ENCODE measurements at regions not wholly inside any gene's neighbourhood (a gene's known extent, or its start where the extent isn't known, plus 50 kb on each side); places are given as distances from the start of the nearest gene placed in this dataset.

DNA sequence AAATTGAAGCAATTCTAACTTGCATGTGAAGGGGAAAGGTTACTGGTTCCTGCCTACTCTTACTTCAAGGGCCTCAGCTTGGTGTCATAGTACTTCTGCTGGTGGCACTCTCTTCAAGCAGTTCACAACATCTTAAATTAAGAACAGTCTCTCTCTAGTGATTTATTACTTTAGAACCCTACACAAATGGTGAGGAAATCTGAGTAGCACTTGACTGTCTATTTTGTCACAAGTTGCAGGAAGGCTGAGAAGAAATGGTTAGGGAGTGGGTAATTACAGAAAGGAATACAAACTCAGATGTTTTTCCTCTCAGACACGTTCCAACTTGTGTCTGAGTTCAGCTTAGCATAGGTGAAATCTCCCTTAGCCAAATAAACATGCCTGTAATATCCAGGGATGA, 242.3 kb upstream of the GRIA3 start:
- 0% methylated on average over 1 of the region's 1 CpG for WGBS (ENCODE audit: insufficient coverage, low coverage, missing lambda C conversion rate)
- Histone ChIP-seq H3K4me2 (ENCODE audit: insufficient read depth, low read length) (no peak overlapping the region), H3K36me3 (ENCODE audit: control insufficient read depth, insufficient read depth, low read length) (no peaks in the 10 kb centered on the region), H3K4me3 (no peak overlapping the region), H3K4me1 (replicated peaks in 1 of 2; ENCODE audit: control insufficient read depth in 2 of 2, insufficient read depth in 2 of 2, low read length in 2 of 2) (no peaks in the 10 kb centered on the region), H3K27me3 (ENCODE audit: control insufficient read depth in 2 of 2, insufficient read depth in 2 of 2, low read length in 2 of 2) (no peaks in the 10 kb centered on the region), H3K9ac (ENCODE audit: insufficient read depth in 1 of 2, low read depth in 2 of 2, low read length in 2 of 2) (no peak overlapping the region), H3K9me1 (ENCODE audit: control insufficient read depth, insufficient read depth, low read length) (no peaks in the 10 kb centered on the region), H3K79me2 (ENCODE audit: control insufficient read depth, insufficient read depth, low read length) (no peaks in the 10 kb centered on the region), H2AFZ (ENCODE audit: low read depth, low read length) (no peak overlapping the region), H4K20me1 (replicated peaks; ENCODE audit: control insufficient read depth, insufficient read depth, low read length) (no peaks in the 10 kb centered on the region), H3K27ac (ENCODE audit: extremely low read depth, low read depth, low read length) (no peak overlapping the region), H3K9me3 (replicated peaks; ENCODE audit: control insufficient read depth, insufficient read depth, low read depth, low read length) (no peaks in the 10 kb centered on the region)
- in situ Hi-C loops (cut with MboI) = no loop called here
- TF ChIP-seq U2AF2 (optimal IDR thresholded peaks at IDR 0.05; ENCODE audit: low read depth, low read length) (no peak), ZNF764 (CRISPR knock-in tag; IDR thresholded peaks at IDR 0.05; ENCODE audit: low read depth) (no peak), PYGO2 (tag; IDR thresholded peaks at IDR 0.05) (no peak), ZNF282 (CRISPR knock-in tag; IDR thresholded peaks at IDR 0.05) (no peak), HIVEP1 (CRISPR knock-in tag; IDR thresholded peaks at IDR 0.05) (no peak), CHD2 (IDR thresholded peaks at IDR 0.05; ENCODE audit: low read depth, low read length) (no peak), KAT7 (CRISPR knock-in tag; IDR thresholded peaks at IDR 0.05; ENCODE audit: borderline replicate concordance) (no peak), RBM34 (IDR thresholded peaks at IDR 0.05; ENCODE audit: borderline replicate concordance, insufficient read depth, low read length) (no peak)
- TF ChIP-seq, protein P1, sequence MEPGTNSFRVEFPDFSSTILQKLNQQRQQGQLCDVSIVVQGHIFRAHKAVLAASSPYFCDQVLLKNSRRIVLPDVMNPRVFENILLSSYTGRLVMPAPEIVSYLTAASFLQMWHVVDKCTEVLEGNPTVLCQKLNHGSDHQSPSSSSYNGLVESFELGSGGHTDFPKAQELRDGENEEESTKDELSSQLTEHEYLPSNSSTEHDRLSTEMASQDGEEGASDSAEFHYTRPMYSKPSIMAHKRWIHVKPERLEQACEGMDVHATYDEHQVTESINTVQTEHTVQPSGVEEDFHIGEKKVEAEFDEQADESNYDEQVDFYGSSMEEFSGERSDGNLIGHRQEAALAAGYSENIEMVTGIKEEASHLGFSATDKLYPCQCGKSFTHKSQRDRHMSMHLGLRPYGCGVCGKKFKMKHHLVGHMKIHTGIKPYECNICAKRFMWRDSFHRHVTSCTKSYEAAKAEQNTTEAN (CRISPR knock-in tag; IDR thresholded peaks at IDR 0.05) = no peak
- TF ChIP-seq, protein P2, sequence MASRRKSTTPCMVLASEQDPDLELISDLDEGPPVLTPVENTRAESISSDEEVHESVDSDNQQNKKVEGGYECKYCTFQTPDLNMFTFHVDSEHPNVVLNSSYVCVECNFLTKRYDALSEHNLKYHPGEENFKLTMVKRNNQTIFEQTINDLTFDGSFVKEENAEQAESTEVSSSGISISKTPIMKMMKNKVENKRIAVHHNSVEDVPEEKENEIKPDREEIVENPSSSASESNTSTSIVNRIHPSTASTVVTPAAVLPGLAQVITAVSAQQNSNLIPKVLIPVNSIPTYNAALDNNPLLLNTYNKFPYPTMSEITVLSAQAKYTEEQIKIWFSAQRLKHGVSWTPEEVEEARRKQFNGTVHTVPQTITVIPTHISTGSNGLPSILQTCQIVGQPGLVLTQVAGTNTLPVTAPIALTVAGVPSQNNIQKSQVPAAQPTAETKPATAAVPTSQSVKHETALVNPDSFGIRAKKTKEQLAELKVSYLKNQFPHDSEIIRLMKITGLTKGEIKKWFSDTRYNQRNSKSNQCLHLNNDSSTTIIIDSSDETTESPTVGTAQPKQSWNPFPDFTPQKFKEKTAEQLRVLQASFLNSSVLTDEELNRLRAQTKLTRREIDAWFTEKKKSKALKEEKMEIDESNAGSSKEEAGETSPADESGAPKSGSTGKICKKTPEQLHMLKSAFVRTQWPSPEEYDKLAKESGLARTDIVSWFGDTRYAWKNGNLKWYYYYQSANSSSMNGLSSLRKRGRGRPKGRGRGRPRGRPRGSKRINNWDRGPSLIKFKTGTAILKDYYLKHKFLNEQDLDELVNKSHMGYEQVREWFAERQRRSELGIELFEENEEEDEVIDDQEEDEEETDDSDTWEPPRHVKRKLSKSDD (conservative IDR thresholded peaks at IDR 0.05; ENCODE audit: low read length) = no peak
- TF ChIP-seq, protein P3, sequence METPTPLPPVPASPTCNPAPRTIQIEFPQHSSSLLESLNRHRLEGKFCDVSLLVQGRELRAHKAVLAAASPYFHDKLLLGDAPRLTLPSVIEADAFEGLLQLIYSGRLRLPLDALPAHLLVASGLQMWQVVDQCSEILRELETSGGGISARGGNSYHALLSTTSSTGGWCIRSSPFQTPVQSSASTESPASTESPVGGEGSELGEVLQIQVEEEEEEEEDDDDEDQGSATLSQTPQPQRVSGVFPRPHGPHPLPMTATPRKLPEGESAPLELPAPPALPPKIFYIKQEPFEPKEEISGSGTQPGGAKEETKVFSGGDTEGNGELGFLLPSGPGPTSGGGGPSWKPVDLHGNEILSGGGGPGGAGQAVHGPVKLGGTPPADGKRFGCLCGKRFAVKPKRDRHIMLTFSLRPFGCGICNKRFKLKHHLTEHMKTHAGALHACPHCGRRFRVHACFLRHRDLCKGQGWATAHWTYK (CRISPR knock-in tag; IDR thresholded peaks at IDR 0.05) = no peak
- TF ChIP-seq, protein P4, sequence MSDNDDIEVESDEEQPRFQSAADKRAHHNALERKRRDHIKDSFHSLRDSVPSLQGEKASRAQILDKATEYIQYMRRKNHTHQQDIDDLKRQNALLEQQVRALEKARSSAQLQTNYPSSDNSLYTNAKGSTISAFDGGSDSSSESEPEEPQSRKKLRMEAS (CRISPR knock-in tag; IDR thresholded peaks at IDR 0.05) = no peak
- intact Hi-C loops (cut with micrococcal nuclease) = no loop called here
- ChIA-PET CTCF (ENCODE audit: low intra/inter-chr PET ratio) (no interaction called here), POLR2A (no interaction called here)
- ATAC-seq (no peak), DNase-seq (ENCODE audit: extremely low read depth in 1 of 4, low spot score in 3 of 4) (no peak), FAIRE-seq (no peak)
- no TSS peak for BruUV-seq (replicated peaks)

All from K562 (cell line).